HG03159 (cell line): ENCODE measurements at regions not wholly inside any gene's neighbourhood (a gene's known extent, or its start where the extent isn't known, plus 50 kb on each side); places are given as distances from the start of the nearest gene placed in this dataset.
"Not testable (repeated sequence)": the region's sequence is repeated elsewhere in the genome, so short reads cannot be mapped to it uniquely, and the experiment has no call there.

ENCODE experiments used
- ATAC-seq: cut with Tn5 transposase; IDR thresholded peaks from one replicate; pipeline ENCODE4 v1.9.1; 2021; ENCODE audit warnings: mild to moderate bottlenecking, moderate library complexity; ENCODE audit not compliant: unreplicated experiment

DNA sequence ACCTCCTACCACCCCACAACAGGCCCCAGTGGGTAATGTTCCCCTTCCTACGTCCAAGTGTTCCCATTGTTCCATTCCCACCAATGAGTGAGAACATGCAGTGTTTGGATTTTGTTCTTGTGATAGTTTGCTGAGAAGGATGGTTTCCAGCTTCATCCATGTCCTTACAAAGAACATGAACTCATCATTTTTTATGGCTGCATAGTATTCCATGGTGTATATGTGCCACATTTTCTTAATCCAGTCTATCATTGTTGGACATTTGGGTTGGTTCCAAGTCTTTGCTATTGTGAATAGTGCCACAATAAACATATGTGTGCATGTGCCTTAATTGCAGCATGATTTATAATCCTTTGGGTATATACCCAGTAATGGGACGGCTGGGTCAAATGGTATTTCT lies 81.6 kb downstream of the P2RY10 start:
- not testable (repeated sequence) for ATAC-seq

- ATAC-seq, result no peak
Observed at GRCh38 chrX:79035421-79035820, 90.2 kb downstream of the P2RY10 start.

GRCh38 chrX:79036157-79036880 lies 91.1 kb downstream of the P2RY10 start:
- no peak for ATAC-seq

GRCh38 chrX:79065696-79066095 lies 78.8 kb upstream of the GPR174 start:
- ATAC-seq, result peak; percentile 96

GRCh38 chrX:79078114-79078513 lies 66.4 kb upstream of the GPR174 start:
- no peak for ATAC-seq

GRCh38 chrX:79079477-79079876 lies 65.0 kb upstream of the GPR174 start:
- no peak for ATAC-seq

- no peak for ATAC-seq
Observed at GRCh38 chrX:79080141-79080540, 64.3 kb upstream of the GPR174 start.

GRCh38 chrX:79081895-79082512 lies 62.5 kb upstream of the GPR174 start:
- peak; percentile 73 for ATAC-seq

DNA sequence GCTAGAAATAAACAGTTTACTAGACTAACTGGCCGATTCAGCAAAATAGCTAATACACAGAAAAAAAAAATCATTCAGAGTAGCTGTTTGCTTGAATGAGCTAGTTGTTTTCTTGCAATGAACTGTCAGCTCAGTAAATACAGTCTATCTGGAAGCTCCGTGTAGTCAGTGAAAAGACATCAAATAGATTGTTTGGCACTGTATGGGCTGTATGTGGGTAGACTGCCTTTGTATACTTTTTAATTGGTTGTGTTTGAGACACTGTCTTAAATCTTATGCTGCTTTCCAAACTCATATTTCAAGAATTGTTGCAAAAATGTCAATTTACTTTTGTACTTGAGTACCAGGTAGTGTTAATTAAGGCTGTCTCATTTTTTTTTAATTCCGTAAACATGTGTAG lies 61.6 kb upstream of the GPR174 start:
- ATAC-seq, result no peak

DNA sequence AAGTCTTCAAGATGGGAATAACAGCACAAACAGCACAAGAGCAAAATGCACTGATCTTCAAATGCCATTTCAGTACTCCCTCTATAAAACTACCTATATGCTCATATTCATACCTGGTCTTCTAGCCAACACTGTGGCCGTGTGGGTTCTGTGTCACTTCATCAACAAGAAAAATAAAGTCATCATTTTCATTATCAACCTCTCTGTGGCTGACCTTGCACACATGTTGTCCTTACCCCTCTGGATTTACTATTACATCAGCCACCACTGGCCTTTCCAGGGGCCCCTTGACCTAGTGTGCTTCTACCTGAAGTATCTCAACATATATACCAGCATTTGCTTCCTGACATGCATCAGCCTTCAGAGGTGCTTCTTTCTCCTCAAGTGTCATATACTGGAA lies 59.6 kb upstream of the GPR174 start:
- no peak for ATAC-seq

GRCh38 chrX:79089896-79090584 lies 54.4 kb upstream of the GPR174 start:
- ATAC-seq, result no peak

DNA sequence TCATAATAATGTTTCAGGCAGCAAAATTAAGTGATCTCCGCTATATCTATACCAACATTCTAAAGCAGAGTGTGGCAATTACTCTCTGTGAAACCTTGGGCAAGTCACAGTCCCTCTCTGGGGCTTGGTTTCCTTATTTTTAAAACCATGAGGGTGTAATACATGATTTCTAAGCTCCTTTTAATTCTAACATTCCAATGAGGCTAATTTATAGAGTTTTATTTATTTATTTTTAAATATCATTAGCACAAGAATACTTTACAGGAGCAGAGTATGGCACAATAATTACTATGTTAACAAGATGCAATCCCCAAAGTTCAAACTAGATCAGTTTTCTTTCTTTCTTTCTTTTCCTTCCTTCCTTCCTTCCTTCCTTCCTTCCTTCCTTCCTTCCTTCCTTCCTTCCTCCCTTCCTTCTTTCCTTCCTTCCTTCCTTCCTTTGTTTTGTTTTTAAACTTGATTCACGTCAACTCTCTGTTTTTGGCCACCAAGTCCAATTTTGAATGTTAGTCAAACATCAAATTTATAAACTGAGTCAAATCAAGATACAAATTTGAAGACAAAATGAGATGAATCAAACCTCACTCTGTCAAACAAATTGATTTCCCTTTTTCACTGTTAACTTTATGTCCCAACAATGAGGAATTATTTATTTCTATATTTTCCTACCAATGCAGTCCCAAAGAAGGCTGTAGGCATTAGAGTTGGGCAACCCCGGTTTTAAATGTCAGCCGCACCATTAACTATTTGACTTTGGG lies 50.2 kb upstream of the GPR174 start:
- ATAC-seq, result no peak
